SHP77 treated with DMSO at 0.1 percent for 48 hours (cell line): ENCODE measurements at regions not wholly inside any gene's neighbourhood (a gene's known extent, or its start where the extent isn't known, plus 50 kb on each side); places are given as distances from the start of the nearest gene placed in this dataset.
"Not testable (repeated sequence)": the region's sequence is repeated elsewhere in the genome, so short reads cannot be mapped to it uniquely, and the experiment has no call there.

Source experiments
- DNase-seq: peaks from one replicate; lab custom pipeline; 2025; lab: John Stamatoyannopoulos, UW

GRCh38 chrX:74080165-74080564 is 223.8 kb upstream of the ZCCHC13 start:
- no peak for DNase-seq

GRCh38 chrX:74065831-74066390 is 213.4 kb upstream of the XIST start:
- no peak for DNase-seq

- DNase-seq: no peak
These were observed 211.1 kb upstream of the XIST start for GRCh38 chrX:74063426-74064155.

GRCh38 chrX:74061879-74062278 is 209.4 kb upstream of the XIST start:
- DNase-seq: no peak

GRCh38 chrX:74049126-74049525 is 196.6 kb upstream of the XIST start:
- DNase-seq: no peak

- DNase-seq: not testable (repeated sequence)
These were observed 181.6 kb upstream of the XIST start for GRCh38 chrX:74034066-74034465.

GRCh38 chrX:74031527-74031926 is 179.0 kb upstream of the XIST start:
- DNase-seq: not testable (repeated sequence)

GRCh38 chrX:74030766-74031165 is 178.3 kb upstream of the XIST start:
- DNase-seq: not testable (repeated sequence)

- DNase-seq: not testable (repeated sequence)
These were observed 172.6 kb upstream of the XIST start for GRCh38 chrX:74025145-74025544.

GRCh38 chrX:74023203-74023602 is 170.7 kb upstream of the XIST start:
- no peak for DNase-seq

- DNase-seq: no peak
These were observed 165.7 kb upstream of the XIST start for GRCh38 chrX:74018253-74018652.

GRCh38 chrX:74015379-74016019 is 163.0 kb upstream of the XIST start:
- no peak for DNase-seq

- DNase-seq: no peak
These were observed 156.5 kb upstream of the XIST start for GRCh38 chrX:74009041-74009440.

GRCh38 chrX:73992019-73992418 is 139.5 kb upstream of the XIST start:
- DNase-seq: no peak

GRCh38 chrX:73987166-73987565 is 134.7 kb upstream of the XIST start:
- no peak for DNase-seq

GRCh38 chrX:73979551-73980131 is 127.1 kb upstream of the XIST start:
- DNase-seq: no peak

- no peak for DNase-seq
These were observed 125.1 kb upstream of the XIST start for GRCh38 chrX:73977542-73978169.

- not testable (repeated sequence) for DNase-seq
These were observed 114.9 kb upstream of the XIST start for GRCh38 chrX:73967461-73967860.

- no peak for DNase-seq
These were observed 113.3 kb upstream of the XIST start for GRCh38 chrX:73965833-73966232.

GRCh38 chrX:73964579-73964978 is 112.1 kb upstream of the XIST start:
- no peak for DNase-seq

GRCh38 chrX:73963682-73964081 is 111.2 kb upstream of the XIST start:
- no peak for DNase-seq

GRCh38 chrX:73962948-73963347 is 110.4 kb upstream of the XIST start:
- DNase-seq: no peak

- DNase-seq: not testable (repeated sequence)
These were observed 109.4 kb upstream of the XIST start for GRCh38 chrX:73961867-73962266.
